ENCODE measurements at regions not wholly inside any gene's neighbourhood (a gene's known extent, or its start where the extent isn't known, plus 50 kb on each side); places are given as distances from the start of the nearest gene placed in this dataset.

DNA sequence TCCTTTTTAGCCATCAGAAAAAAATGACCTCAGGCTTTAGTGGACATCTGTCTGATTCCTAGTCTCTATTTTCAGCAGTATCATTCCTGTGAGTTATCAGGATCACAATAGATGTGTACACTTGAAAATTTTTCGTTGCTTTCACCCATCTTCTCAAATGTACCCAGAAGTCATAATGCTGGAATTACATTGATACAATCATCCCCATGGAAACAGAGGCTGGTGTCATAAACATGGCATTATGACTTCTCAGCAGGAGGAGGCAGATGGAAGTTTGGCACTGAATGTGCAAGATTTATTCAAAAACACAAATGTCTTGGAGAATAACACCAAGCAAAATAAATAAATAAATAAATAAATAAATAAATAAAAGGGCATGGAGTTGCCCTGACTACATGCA is 292.5 kb downstream of the PHKB start:
- H3K4me3 ChIP-seq (ENCODE audit: low read depth in 1 of 2, low read length in 2 of 2): no peak overlapping the region
- H3K27me3 ChIP-seq (ENCODE audit: low read depth, low read length): no peaks in the 10 kb centered on the region
- no peaks in the 10 kb centered on the region for H3K4me1 ChIP-seq (ENCODE audit: control insufficient read depth in 1 of 2, insufficient read depth in 2 of 2, low read length in 2 of 2)
- H3K36me3 ChIP-seq (ENCODE audit: control insufficient read depth in 1 of 2, insufficient read depth in 2 of 2, low read length in 2 of 2): no peaks in the 10 kb centered on the region
- H3K9me3 ChIP-seq (ENCODE audit: control insufficient read depth in 1 of 2, low read length in 2 of 2): peaks cover 0 to 5% of the 10 kb centered on the region in 2 donors
- no peak overlapping the region for H3K27ac ChIP-seq (ENCODE audit: low read length)

Measured in muscle layer of duodenum (tissue), 2 donors.